ENCODE measurements at regions not wholly inside any gene's neighbourhood (a gene's known extent, or its start where the extent isn't known, plus 50 kb on each side); places are given as distances from the start of the nearest gene placed in this dataset.
A peak's percentile ranks its signal among the peaks of the same experiment; 100 is the strongest.
"Not testable (repeated sequence)": the region's sequence is repeated elsewhere in the genome, so short reads cannot be mapped to it uniquely, and the experiment has no call there.

GRCh38 chr12:127158385-127159061, 1108.4 kb upstream of the TMEM132C start:
- Mint-ChIP-seq H3K27me3 (no peaks in the 10 kb centered on the region), H3K27ac (no peak overlapping the region), H3K4me3 (no peak overlapping the region), H3K9me3 (no peaks in the 10 kb centered on the region), H3K4me1 (peaks cover 18% of the 10 kb centered on the region)
- no peak for DNase-seq
- ATAC-seq = no peak

- DNase-seq (no peak), ATAC-seq (no peak)
- Mint-ChIP-seq H3K9me3 (no peaks in the 10 kb centered on the region), H3K4me3 (no peak overlapping the region), H3K27me3 (no peaks in the 10 kb centered on the region), H3K4me1 (peaks cover 31% of the 10 kb centered on the region), H3K27ac (no peak overlapping the region)
Measured at GRCh38 chr12:127161466-127161865, 1105.5 kb upstream of the TMEM132C start.

- H3K9me3 Mint-ChIP-seq = no peaks in the 10 kb centered on the region
- H3K27ac Mint-ChIP-seq = no peak overlapping the region
- H3K4me3 Mint-ChIP-seq = no peak overlapping the region
- peaks cover 31% of the 10 kb centered on the region for H3K4me1 Mint-ChIP-seq
- ATAC-seq (no peak), DNase-seq (no peak)
- no peaks in the 10 kb centered on the region for H3K27me3 Mint-ChIP-seq
Measured at GRCh38 chr12:127162307-127162706, 1104.7 kb upstream of the TMEM132C start.

- peak overlapping the region; percentile 14 to 92 for H3K27ac Mint-ChIP-seq
- H3K4me1 Mint-ChIP-seq = peaks cover 31% of the 10 kb centered on the region
- H3K9me3 Mint-ChIP-seq = no peaks in the 10 kb centered on the region
- H3K4me3 Mint-ChIP-seq = peak overlapping the region in 1 of 2 donors; percentile 43
- H3K27me3 Mint-ChIP-seq = peaks cover 2% of the 10 kb centered on the region
- peak; percentile 24 to 54 for DNase-seq
- peak; percentile 92 for ATAC-seq
Measured at GRCh38 chr12:127162902-127163301, 1104.1 kb upstream of the TMEM132C start.

- peaks cover 29% of the 10 kb centered on the region for H3K4me1 Mint-ChIP-seq
- H3K9me3 Mint-ChIP-seq = no peaks in the 10 kb centered on the region
- H3K27me3 Mint-ChIP-seq = peaks cover 31% of the 10 kb centered on the region
- DNase-seq (peak; percentile 85 to 87), ATAC-seq (peak; percentile 83)
- peak overlapping the region; percentile 76 to 81 for H3K4me3 Mint-ChIP-seq
- H3K27ac Mint-ChIP-seq = peak overlapping the region in 1 of 2 donors; percentile 49
Measured at GRCh38 chr12:127165567-127166392, 1101.2 kb upstream of the TMEM132C start.

- Mint-ChIP-seq H3K27me3 (peaks cover 45% of the 10 kb centered on the region), H3K4me1 (peaks cover 6% of the 10 kb centered on the region)
Measured at GRCh38 chr12:127169321-127170181, 1097.4 kb upstream of the TMEM132C start.

GRCh38 chr12:127170226-127171180, 1096.5 kb upstream of the TMEM132C start:
- H3K4me3 Mint-ChIP-seq = no peak overlapping the region
- H3K9me3 Mint-ChIP-seq = peaks cover 0 to 7% of the 10 kb centered on the region in 2 donors
- DNase-seq (no peak), ATAC-seq (no peak)
- H3K27me3 Mint-ChIP-seq = peaks cover 45% of the 10 kb centered on the region
- no peak overlapping the region for H3K27ac Mint-ChIP-seq
- H3K4me1 Mint-ChIP-seq = peaks cover 3% of the 10 kb centered on the region

More at GRCh38 chr12:127169321-127170181, 1097.4 kb upstream of the TMEM132C start:
- peaks cover 0 to 7% of the 10 kb centered on the region in 2 donors for H3K9me3 Mint-ChIP-seq
- H3K4me3 Mint-ChIP-seq = no peak overlapping the region
- DNase-seq (no peak), ATAC-seq (no peak)
- H3K27ac Mint-ChIP-seq = no peak overlapping the region

- Mint-ChIP-seq H3K4me1 (no peaks in the 10 kb centered on the region), H3K4me3 (no peak overlapping the region), H3K27me3 (peaks cover 44% of the 10 kb centered on the region), H3K9me3 (peaks cover 10 to 18% of the 10 kb centered on the region in 2 donors), H3K27ac (no peak overlapping the region)
- ATAC-seq (no peak), DNase-seq (no peak)
Measured at GRCh38 chr12:127172861-127173260, 1094.1 kb upstream of the TMEM132C start.

- DNase-seq, H3K27ac Mint-ChIP-seq, ATAC-seq, H3K4me1 Mint-ChIP-seq, H3K4me3 Mint-ChIP-seq: not testable (repeated sequence)
- Mint-ChIP-seq H3K27me3 (peaks cover 33% of the 10 kb centered on the region), H3K9me3 (peaks cover 13 to 26% of the 10 kb centered on the region in 2 donors)
Measured at GRCh38 chr12:127173971-127174370, 1093.0 kb upstream of the TMEM132C start.

GRCh38 chr12:127174881-127175280, 1092.1 kb upstream of the TMEM132C start:
- DNase-seq (no peak), ATAC-seq (no peak)
- Mint-ChIP-seq H3K27me3 (peaks cover 24% of the 10 kb centered on the region), H3K4me1 (no peaks in the 10 kb centered on the region), H3K9me3 (peaks cover 13 to 26% of the 10 kb centered on the region in 2 donors), H3K27ac (no peak overlapping the region), H3K4me3 (no peak overlapping the region)

- peaks cover 19% of the 10 kb centered on the region for H3K27me3 Mint-ChIP-seq
- no peak overlapping the region for H3K27ac Mint-ChIP-seq
- no peaks in the 10 kb centered on the region for H3K4me1 Mint-ChIP-seq
- no peak for ATAC-seq
- H3K4me3 Mint-ChIP-seq = no peak overlapping the region
- DNase-seq = no peak
- H3K9me3 Mint-ChIP-seq = peaks cover 13 to 26% of the 10 kb centered on the region in 2 donors
Measured at GRCh38 chr12:127175361-127175760, 1091.6 kb upstream of the TMEM132C start.

GRCh38 chr12:127176804-127177203, 1090.2 kb upstream of the TMEM132C start:
- H3K27me3 Mint-ChIP-seq = peaks cover 5% of the 10 kb centered on the region
- H3K27ac Mint-ChIP-seq = no peak overlapping the region
- ATAC-seq (no peak), DNase-seq (no peak)
- no peaks in the 10 kb centered on the region for H3K4me1 Mint-ChIP-seq
- H3K9me3 Mint-ChIP-seq = peaks cover 13 to 24% of the 10 kb centered on the region in 2 donors
- H3K4me3 Mint-ChIP-seq = no peak overlapping the region

GRCh38 chr12:127178052-127178451, 1088.9 kb upstream of the TMEM132C start:
- Mint-ChIP-seq H3K27me3 (no peaks in the 10 kb centered on the region), H3K4me3 (no peak overlapping the region), H3K9me3 (peaks cover 13 to 19% of the 10 kb centered on the region in 2 donors), H3K27ac (no peak overlapping the region), H3K4me1 (no peaks in the 10 kb centered on the region)
- ATAC-seq = no peak
- DNase-seq = no peak

GRCh38 chr12:127178463-127178862, 1088.5 kb upstream of the TMEM132C start:
- Mint-ChIP-seq H3K27me3 (no peaks in the 10 kb centered on the region), H3K9me3 (peaks cover 13 to 19% of the 10 kb centered on the region in 2 donors), H3K4me3 (no peak overlapping the region), H3K27ac (no peak overlapping the region), H3K4me1 (no peaks in the 10 kb centered on the region)
- no peak for DNase-seq
- no peak for ATAC-seq
